Brain microvascular endothelial cell (primary cell): ENCODE measurements at regions not wholly inside any gene's neighbourhood (a gene's known extent, or its start where the extent isn't known, plus 50 kb on each side); places are given as distances from the start of the nearest gene placed in this dataset.

Source experiments
- DNase-seq: peaks from one replicate; pipeline ENCODE4 v3.0.0-alpha.2; 2020
- H3K27ac ChIP-seq: fragments of 250-450 bp; sonication (Bioruptor Pico); 2 replicates; pipeline ENCODE4 v1.5.1; 2020; ENCODE audit warnings: mild to moderate bottlenecking, moderate library complexity
- H3K27me3 ChIP-seq: fragments of 250-450 bp; sonication (Bioruptor Pico); replicated peaks from 2 replicates; pipeline ENCODE4 v1.5.1; 2020; ENCODE audit warnings: mild to moderate bottlenecking
- H3K36me3 ChIP-seq: fragments of 250-450 bp; sonication (Bioruptor Pico); replicated peaks from 2 replicates; pipeline ENCODE4 v1.5.1; 2020; ENCODE audit warnings: mild to moderate bottlenecking
- H3K4me3 ChIP-seq: 2 replicates; pipeline ENCODE4 v1.5.1; 2011; ENCODE audit warnings: low read depth, mild to moderate bottlenecking, control low read depth, low read length, moderate library complexity
- CTCF ChIP-seq: IDR thresholded peaks from 2 replicates; pipeline ENCODE4 v1.5.1; 2011; ENCODE audit warnings: low read depth, mild to moderate bottlenecking, moderate library complexity, low read length, control low read depth, inconsistent platforms; ENCODE audit errors: missing control alignments
- in situ Hi-C: cut with HindIII; loops from 2 replicates; pipeline ENCODE4 v1.10.0; 2017; ENCODE audit warnings: low sequenced_read_pairs, low pct_ligation_motif_present

GRCh38 chr6:10268111-10268510 lies 146.8 kb downstream of the TFAP2A start:
- in situ Hi-C loops, result no loop called here
- TF ChIP-seq CTCF, result no peak
- no peak for DNase-seq
- no peaks in the 10 kb centered on the region for H3K36me3 ChIP-seq
- H3K27ac ChIP-seq, result no peak overlapping the region
- no peak overlapping the region for H3K4me3 ChIP-seq
- no peaks in the 10 kb centered on the region for H3K27me3 ChIP-seq

GRCh38 chr6:10266462-10266861 lies 148.4 kb downstream of the TFAP2A start:
- H3K27me3 ChIP-seq, result no peaks in the 10 kb centered on the region
- H3K36me3 ChIP-seq, result no peaks in the 10 kb centered on the region
- no peak for DNase-seq
- in situ Hi-C loops, result no loop called here
- no peak overlapping the region for H3K4me3 ChIP-seq
- no peak overlapping the region for H3K27ac ChIP-seq
- TF ChIP-seq CTCF, result no peak

- DNase-seq, result no peak
- Histone ChIP-seq H3K27ac (no peak overlapping the region), H3K27me3 (no peaks in the 10 kb centered on the region), H3K36me3 (no peaks in the 10 kb centered on the region), H3K4me3 (no peak overlapping the region)
- in situ Hi-C loops, result no loop called here
- TF ChIP-seq CTCF, result no peak
Measured at GRCh38 chr6:10266061-10266460, 148.8 kb downstream of the TFAP2A start.

GRCh38 chr6:10262505-10262904 lies 152.4 kb downstream of the TFAP2A start:
- no peaks in the 10 kb centered on the region for H3K27me3 ChIP-seq
- no peak overlapping the region for H3K4me3 ChIP-seq
- no peak overlapping the region for H3K27ac ChIP-seq
- in situ Hi-C loops, result no loop called here
- no peak for TF ChIP-seq CTCF
- no peaks in the 10 kb centered on the region for H3K36me3 ChIP-seq
- no peak for DNase-seq

GRCh38 chr6:10259671-10260070 lies 155.2 kb downstream of the TFAP2A start:
- Histone ChIP-seq H3K27ac (no peak overlapping the region), H3K27me3 (no peaks in the 10 kb centered on the region), H3K4me3 (no peak overlapping the region), H3K36me3 (no peaks in the 10 kb centered on the region)
- DNase-seq, result no peak
- TF ChIP-seq CTCF, result no peak
- in situ Hi-C loops, result no loop called here

GRCh38 chr6:10258341-10258740 lies 156.5 kb downstream of the TFAP2A start:
- no peaks in the 10 kb centered on the region for H3K27me3 ChIP-seq
- no peak for DNase-seq
- in situ Hi-C loops, result no loop called here
- H3K36me3 ChIP-seq, result no peaks in the 10 kb centered on the region
- H3K4me3 ChIP-seq, result no peak overlapping the region
- TF ChIP-seq CTCF, result no peak
- no peak overlapping the region for H3K27ac ChIP-seq
